SK-N-MC (cell line): ENCODE measurements at regions not wholly inside any gene's neighbourhood (a gene's known extent, or its start where the extent isn't known, plus 50 kb on each side); places are given as distances from the start of the nearest gene placed in this dataset.

Experiments
- EZH2 ChIP-seq: fragments of 200-600 bp; sonication (generic); IDR thresholded peaks from one replicate; pipeline ENCODE4 v1.6.1; 2017; ENCODE audit warnings: antibody characterized with exemption
- POLR2AphosphoS5 ChIP-seq: IDR thresholded peaks from 2 replicates; pipeline ENCODE4 v1.6.1; 2012; ENCODE audit warnings: mild to moderate bottlenecking, low read depth, low read length, borderline replicate concordance

DNA sequence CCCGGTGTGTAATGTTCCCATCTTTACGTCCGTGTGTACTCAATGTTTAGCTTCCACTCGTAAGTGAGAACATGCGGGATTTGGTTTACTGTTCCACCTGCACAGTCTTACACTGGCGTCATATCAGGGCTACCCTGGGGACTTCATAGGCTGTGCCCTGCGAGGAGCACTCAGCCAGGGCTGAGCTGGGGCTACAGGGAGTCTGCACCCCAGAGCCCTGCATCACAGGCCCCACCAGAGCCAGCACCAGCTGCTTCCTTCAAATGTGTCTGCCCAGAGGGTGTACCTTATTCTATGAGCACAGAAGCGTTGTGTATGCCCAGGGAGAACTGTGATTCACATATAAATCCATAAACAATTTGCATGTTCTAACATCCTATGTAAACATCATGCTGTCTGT is 277.1 kb downstream of the TCERG1L start:
- TF ChIP-seq POLR2AphosphoS5 (no peak), EZH2 (no peak)
